AG04449 (cell line): ENCODE measurements at regions not wholly inside any gene's neighbourhood (a gene's known extent, or its start where the extent isn't known, plus 50 kb on each side); places are given as distances from the start of the nearest gene placed in this dataset.
"Not testable (repeated sequence)": the region's sequence is repeated elsewhere in the genome, so short reads cannot be mapped to it uniquely, and the experiment has no call there.

Source experiments
- CTCF ChIA-PET: fragments of 350-600 bp; formaldehyde crosslinking; extraction: SDS; loops from one replicate; lab custom pipeline; 2021; ENCODE audit warnings: antibody characterized with exemption; lab: Yijun Ruan, JAX
- POLR2A ChIA-PET: fragments of 400-600, 350-600 bp; formaldehyde crosslinking; extraction: SDS; loops from one replicate; lab custom pipeline; 2020; ENCODE audit warnings: antibody characterized with exemption, inconsistent platforms; lab: Yijun Ruan, JAX
- DNase-seq: peaks from one replicate; pipeline ENCODE4 v3.0.0-alpha.2; 2010; ENCODE audit warnings: low read depth, low spot score
- H3K4me3 ChIP-seq: 2 replicates; pipeline ENCODE4 v1.5.1; 2011; ENCODE audit warnings: low read depth, mild to moderate bottlenecking, control low read depth, low read length
- TF ChIP-seq, protein P1 (sequence below): IDR thresholded peaks from one replicate; pipeline ENCODE4 v1.5.1; 2011; ENCODE audit warnings: mild to moderate bottlenecking, moderate library complexity, low read length, control low read depth, inconsistent platforms; ENCODE audit not compliant: insufficient read depth; ENCODE audit errors: missing control alignments

DNA sequence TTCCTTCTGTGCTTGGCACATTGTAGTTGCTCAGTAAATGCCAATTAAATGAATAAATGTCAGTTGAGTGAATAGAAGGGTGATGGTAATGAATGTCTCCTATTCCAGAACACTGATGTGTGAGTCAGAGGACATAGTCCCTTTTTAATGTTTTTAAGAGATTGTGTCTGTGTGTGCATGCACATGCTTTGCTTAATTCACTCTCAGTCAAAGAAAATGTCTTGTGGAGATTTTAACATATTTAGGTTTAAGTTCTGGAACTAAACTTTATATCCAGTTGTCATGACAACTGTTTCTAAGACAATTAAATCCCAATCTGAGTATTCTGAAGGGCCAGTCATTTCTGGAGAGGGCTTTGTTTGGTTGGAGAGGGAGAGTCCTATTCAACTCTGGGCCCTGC lies 255.3 kb upstream of the CDH11 start:
- ChIA-PET CTCF (no interaction called here), POLR2A (interaction anchor here (0.5 kb wide), 1 partner anchor 15 kb away, joined by 3 read pairs; no protein-coding TSS in a partner anchor)
- TF ChIP-seq, protein P1, sequence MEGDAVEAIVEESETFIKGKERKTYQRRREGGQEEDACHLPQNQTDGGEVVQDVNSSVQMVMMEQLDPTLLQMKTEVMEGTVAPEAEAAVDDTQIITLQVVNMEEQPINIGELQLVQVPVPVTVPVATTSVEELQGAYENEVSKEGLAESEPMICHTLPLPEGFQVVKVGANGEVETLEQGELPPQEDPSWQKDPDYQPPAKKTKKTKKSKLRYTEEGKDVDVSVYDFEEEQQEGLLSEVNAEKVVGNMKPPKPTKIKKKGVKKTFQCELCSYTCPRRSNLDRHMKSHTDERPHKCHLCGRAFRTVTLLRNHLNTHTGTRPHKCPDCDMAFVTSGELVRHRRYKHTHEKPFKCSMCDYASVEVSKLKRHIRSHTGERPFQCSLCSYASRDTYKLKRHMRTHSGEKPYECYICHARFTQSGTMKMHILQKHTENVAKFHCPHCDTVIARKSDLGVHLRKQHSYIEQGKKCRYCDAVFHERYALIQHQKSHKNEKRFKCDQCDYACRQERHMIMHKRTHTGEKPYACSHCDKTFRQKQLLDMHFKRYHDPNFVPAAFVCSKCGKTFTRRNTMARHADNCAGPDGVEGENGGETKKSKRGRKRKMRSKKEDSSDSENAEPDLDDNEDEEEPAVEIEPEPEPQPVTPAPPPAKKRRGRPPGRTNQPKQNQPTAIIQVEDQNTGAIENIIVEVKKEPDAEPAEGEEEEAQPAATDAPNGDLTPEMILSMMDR = no peak
- DNase-seq = no peak
- no peak overlapping the region for H3K4me3 ChIP-seq

DNA sequence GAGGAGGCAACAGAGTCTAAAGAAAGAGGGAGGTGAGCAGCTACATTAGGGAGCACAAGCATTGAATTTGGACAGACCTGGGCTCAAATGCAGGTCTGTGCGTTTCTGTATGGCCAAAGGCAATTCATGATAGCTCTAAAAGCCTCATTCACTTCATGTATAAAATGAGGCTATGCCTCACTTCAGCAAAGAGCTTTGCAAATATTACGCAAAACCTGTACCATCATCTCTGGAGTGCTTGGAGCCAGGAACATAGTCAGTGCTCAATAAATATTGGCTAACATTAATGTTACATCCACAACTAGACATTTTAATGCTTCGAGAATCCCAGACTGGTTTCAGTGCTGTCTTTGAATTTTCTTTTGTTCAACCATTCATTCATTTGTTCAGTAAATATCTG lies 254.7 kb upstream of the CDH11 start:
- POLR2A ChIA-PET = no interaction called here

DNA sequence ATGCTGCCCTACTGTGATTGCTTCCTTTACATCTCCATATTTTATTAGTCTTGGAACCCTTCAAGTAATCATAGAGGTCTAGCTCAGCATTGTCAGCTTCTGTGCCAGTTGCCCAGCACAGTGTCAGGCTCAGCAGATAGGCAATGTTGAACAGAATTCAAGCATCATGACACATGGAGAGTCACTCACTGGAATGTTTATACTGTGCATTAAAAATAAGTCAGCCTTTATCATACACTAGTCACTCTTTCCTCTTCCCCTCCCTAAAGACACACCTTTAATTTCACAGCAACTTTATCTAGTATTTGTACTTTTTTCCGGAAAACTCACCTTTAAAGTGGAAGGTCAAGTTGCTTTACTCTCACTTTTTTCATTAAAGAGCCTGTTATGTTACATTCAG lies 253.8 kb upstream of the CDH11 start:
- TF ChIP-seq, protein P1 = no peak
- no peak overlapping the region for H3K4me3 ChIP-seq
- CTCF ChIA-PET = interaction anchor here (0.9 kb wide), 1 partner anchor 9 kb away, joined by 4 read pairs; no protein-coding TSS in a partner anchor
- DNase-seq = no peak
- POLR2A ChIA-PET = interaction anchor here (0.8 kb wide), 1 partner anchor 252 kb away, joined by 3 read pairs; no protein-coding TSS in a partner anchor

More for the DNA sequence above, 254.7 kb upstream of the CDH11 start:
- H3K4me3 ChIP-seq = no peak overlapping the region
- CTCF ChIA-PET = no interaction called here
- TF ChIP-seq, protein P1 = no peak
- DNase-seq = no peak

DNA sequence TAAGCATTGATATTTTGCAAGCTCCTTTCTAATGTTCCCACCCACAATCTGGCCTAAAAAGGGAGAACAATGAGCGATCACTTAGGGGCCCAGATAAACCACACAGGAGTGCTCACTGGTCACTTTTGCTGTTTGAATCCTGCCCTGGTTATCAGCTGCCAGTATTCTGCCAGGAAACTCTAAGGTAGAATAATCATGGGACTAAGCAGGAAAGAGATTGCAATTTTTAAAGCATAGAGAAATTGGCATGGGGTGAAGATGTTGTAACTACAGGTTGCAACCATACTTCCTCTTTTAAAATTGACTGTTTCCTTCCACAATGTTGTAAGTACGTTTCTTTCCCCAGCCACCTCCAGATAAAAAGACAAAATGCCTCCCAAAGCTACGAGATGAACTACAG lies 251.2 kb upstream of the CDH11 start:
- CTCF ChIA-PET = interaction anchor here (1.6 kb wide), 1 partner anchor 10 kb away, joined by 3 read pairs; no protein-coding TSS in a partner anchor
- POLR2A ChIA-PET = interaction anchor here (0.7 kb wide), 1 partner anchor 218 kb away, joined by 3 read pairs; no protein-coding TSS in a partner anchor
- TF ChIP-seq, protein P1 = no peak
- DNase-seq = no peak
- no peak overlapping the region for H3K4me3 ChIP-seq

DNA sequence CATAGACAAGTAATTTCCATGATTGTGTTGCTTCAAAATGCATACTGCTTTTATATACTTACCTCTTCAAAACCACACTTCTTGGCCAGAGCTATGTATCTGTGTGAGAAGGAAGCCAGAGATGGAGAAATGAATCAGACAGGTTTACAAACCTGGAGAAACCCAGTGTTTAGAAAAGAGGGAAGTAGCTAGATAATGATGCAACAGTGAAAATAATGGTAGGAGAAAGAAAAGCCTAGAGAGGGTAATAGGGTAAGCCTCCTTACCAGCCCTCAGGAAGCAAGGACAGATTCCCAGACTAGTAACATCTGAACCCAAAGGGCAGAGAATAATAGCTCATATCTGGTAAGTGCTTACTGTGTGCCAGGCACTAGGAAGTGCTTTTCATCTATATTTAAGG lies 250.3 kb upstream of the CDH11 start:
- POLR2A ChIA-PET = no interaction called here
- H3K4me3 ChIP-seq = no peak overlapping the region
- CTCF ChIA-PET = interaction anchor here (1.6 kb wide), 1 partner anchor 9 kb away, joined by 3 read pairs; no protein-coding TSS in a partner anchor
- DNase-seq = no peak
- TF ChIP-seq, protein P1 = no peak

DNA sequence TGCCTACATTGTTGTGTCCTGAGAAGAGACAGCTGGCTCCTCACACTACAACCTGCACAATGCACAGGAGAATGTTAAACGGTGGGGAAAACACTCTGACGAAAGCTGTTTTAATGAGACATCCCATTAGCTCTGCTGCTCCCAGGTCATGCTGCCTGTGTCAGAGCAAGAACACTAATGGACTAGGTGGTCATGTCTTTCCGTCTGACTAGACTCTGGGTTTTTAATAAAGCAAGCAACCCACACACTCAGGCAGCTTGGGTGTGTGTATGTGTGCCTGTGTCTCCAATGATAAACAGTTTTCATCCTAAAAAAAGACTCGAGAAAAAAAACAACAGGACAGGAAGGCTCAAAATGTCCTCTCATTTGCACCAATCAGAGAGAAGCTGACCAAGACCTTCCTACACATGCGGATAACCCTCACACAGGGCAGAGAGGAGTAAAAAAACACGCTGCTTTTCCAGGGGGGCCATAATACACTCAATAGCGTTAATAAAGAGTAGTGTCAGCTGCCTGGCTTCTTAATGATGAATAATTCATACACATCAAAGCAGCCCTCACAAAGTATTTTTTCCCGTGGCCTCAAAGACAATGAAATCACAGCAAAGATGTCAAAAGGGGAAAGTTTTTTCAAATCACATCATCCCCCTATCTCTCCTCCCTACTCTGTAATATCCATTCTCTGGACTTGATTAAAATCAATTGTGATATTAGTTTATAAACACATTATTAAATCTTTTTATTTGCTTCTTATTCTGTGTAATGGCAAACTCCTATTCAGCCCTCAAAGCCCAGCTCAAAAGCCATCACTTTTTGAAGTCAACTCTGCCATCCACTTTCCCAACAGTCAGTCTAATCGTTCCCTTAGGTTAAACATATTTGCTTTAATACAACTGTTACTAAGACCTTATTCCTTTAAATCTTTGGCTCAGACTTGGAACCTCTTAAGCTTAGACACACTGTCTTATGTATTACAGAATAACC lies 244.2 kb upstream of the CDH11 start:
- CTCF ChIA-PET = interaction anchor here (0.7 kb wide), 1 partner anchor 9 kb away, joined by 4 read pairs; no protein-coding TSS in a partner anchor
- POLR2A ChIA-PET = interaction anchor here (0.6 kb wide), 1 partner anchor 134 kb away, joined by 3 read pairs; no protein-coding TSS in a partner anchor
- TF ChIP-seq, protein P1 = no peak
- DNase-seq = no peak
- H3K4me3 ChIP-seq = no peak overlapping the region

DNA sequence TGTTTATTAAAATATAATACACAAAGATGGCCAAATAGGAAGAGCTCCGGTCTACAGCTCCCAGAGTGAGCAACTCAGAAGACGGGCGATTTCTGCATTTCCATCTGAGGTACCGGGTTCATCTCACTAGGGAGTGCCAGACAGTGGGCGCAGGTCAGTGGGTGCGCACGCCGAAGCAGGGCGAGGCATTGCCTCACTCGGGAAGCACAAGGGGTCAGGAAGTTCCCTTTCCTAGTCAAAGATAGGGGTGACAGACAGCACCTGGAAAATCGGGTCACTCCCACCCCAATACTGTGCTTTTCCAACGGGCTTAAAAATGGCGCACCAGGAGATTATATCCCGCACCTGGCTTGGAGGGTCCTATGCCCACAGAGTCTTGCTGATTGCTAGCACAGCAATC lies 234.9 kb upstream of the CDH11 start:
- CTCF ChIA-PET, DNase-seq, POLR2A ChIA-PET, H3K4me3 ChIP-seq: not testable (repeated sequence)
